Inflammatory macrophage treated with lipopolysaccharide for 4 hours (primary cell): ENCODE measurements at regions not wholly inside any gene's neighbourhood (a gene's known extent, or its start where the extent isn't known, plus 50 kb on each side); places are given as distances from the start of the nearest gene placed in this dataset.

ENCODE experiments used
- DNase-seq: peaks from one replicate; pipeline ENCODE4 v3.0.0-alpha.2; 2020

- no peak for DNase-seq
Measured at GRCh38 chrX:125012585-125012984, 307.1 kb upstream of the TEX13C start.

- no peak for DNase-seq
Measured at GRCh38 chrX:125029131-125029530, 290.5 kb upstream of the TEX13C start.
